GM12891 (cell line): ENCODE measurements at regions not wholly inside any gene's neighbourhood (a gene's known extent, or its start where the extent isn't known, plus 50 kb on each side); places are given as distances from the start of the nearest gene placed in this dataset.

Source experiments
- POLR2A ChIP-seq: IDR thresholded peaks from 2 replicates; pipeline ENCODE4 v1.6.1; 2011; ENCODE audit warnings: low read depth, low read length, control low read depth
- POLR2AphosphoS5 ChIP-seq: IDR thresholded peaks from 2 replicates; pipeline ENCODE4 v1.6.1; 2011; ENCODE audit warnings: low read depth, low read length, control low read depth
- POU2F2 ChIP-seq: IDR thresholded peaks from 2 replicates; pipeline ENCODE4 v1.6.1; 2011; ENCODE audit warnings: low read depth, mild to moderate bottlenecking, control low read depth, low read length, moderate library complexity
- TAF1 ChIP-seq: IDR thresholded peaks from 2 replicates; pipeline ENCODE4 v1.6.1; 2011; ENCODE audit warnings: low read depth, low read length, control low read depth

DNA sequence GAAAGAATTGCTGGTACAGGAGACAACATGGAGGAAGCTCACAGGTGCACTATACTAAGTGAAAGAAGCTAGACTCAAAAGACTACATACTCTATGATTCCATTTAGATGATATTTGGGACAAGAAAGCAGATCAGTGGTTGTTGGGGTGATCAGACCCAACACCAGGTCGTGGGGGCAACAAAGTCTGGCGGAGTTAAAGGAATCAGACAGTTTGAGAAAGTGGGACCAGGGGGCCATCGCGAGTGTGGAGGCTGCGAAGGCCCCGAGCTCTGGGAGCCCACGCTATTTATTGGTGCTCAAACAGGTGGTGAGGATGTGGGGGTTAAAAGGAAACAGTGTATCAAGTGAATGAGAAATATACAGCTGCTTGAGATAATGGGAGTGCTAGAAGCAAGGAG, 282.8 kb upstream of the SGK1 start:
- TF ChIP-seq POLR2A (no peak), TAF1 (no peak), POLR2AphosphoS5 (no peak), POU2F2 (no peak)
